ENCODE measurements at regions not wholly inside any gene's neighbourhood (a gene's known extent, or its start where the extent isn't known, plus 50 kb on each side); places are given as distances from the start of the nearest gene placed in this dataset.

- no peak for DNase-seq (ENCODE audit: low read depth in 2 of 2)
- no peak for TF ChIP-seq CTCF (IDR thresholded peaks at IDR 0.05; ENCODE audit: low read depth, low read length)
Observed at GRCh38 chr5:143761663-143762062, 50.3 kb upstream of the HMHB1 start.

GRCh38 chr5:143760755-143761154, 51.2 kb upstream of the HMHB1 start:
- no peak for TF ChIP-seq CTCF (IDR thresholded peaks at IDR 0.05; ENCODE audit: low read depth, low read length)
- no peak overlapping the region for H3K4me3 ChIP-seq (replicated peaks in 1 of 2; ENCODE audit: low read depth in 2 of 2, low read length in 2 of 2)
- DNase-seq (ENCODE audit: low read depth in 2 of 2) = no peak

More at GRCh38 chr5:143761663-143762062, 50.3 kb upstream of the HMHB1 start:
- no peak overlapping the region for H3K4me3 ChIP-seq (replicated peaks in 1 of 2; ENCODE audit: low read depth in 2 of 2, low read length in 2 of 2)

- TF ChIP-seq CTCF (IDR thresholded peaks at IDR 0.05; ENCODE audit: low read depth, low read length) = no peak
- no peak for DNase-seq (ENCODE audit: low read depth in 2 of 2)
Observed at GRCh38 chr5:143760131-143760505, 51.8 kb upstream of the HMHB1 start.

GRCh38 chr5:143759396-143760130, 52.4 kb upstream of the HMHB1 start:
- DNase-seq (ENCODE audit: low read depth in 2 of 2) = no peak
- TF ChIP-seq CTCF (IDR thresholded peaks at IDR 0.05; ENCODE audit: low read depth, low read length) = no peak
- H3K4me3 ChIP-seq (replicated peaks in 1 of 2; ENCODE audit: low read depth in 2 of 2, low read length in 2 of 2) = no peak overlapping the region

More at GRCh38 chr5:143760131-143760505, 51.8 kb upstream of the HMHB1 start:
- H3K4me3 ChIP-seq (replicated peaks in 1 of 2; ENCODE audit: low read depth in 2 of 2, low read length in 2 of 2) = no peak overlapping the region

GRCh38 chr5:143758750-143759149, 53.2 kb upstream of the HMHB1 start:
- peak in 1 of 2 donors; percentile 61 for DNase-seq (ENCODE audit: low read depth in 2 of 2)
- H3K4me3 ChIP-seq (replicated peaks in 1 of 2; ENCODE audit: low read depth in 2 of 2, low read length in 2 of 2) = no peak overlapping the region
- no peak for TF ChIP-seq CTCF (IDR thresholded peaks at IDR 0.05; ENCODE audit: low read depth, low read length)

GRCh38 chr5:143758015-143758414, 53.9 kb upstream of the HMHB1 start:
- no peak for DNase-seq (ENCODE audit: low read depth in 2 of 2)
- no peak overlapping the region for H3K4me3 ChIP-seq (replicated peaks in 1 of 2; ENCODE audit: low read depth in 2 of 2, low read length in 2 of 2)
- no peak for TF ChIP-seq CTCF (IDR thresholded peaks at IDR 0.05; ENCODE audit: low read depth, low read length)

- DNase-seq (ENCODE audit: low read depth in 2 of 2) = no peak
- H3K4me3 ChIP-seq (replicated peaks in 1 of 2; ENCODE audit: low read depth in 2 of 2, low read length in 2 of 2) = no peak overlapping the region
- no peak for TF ChIP-seq CTCF (IDR thresholded peaks at IDR 0.05; ENCODE audit: low read depth, low read length)
Observed at GRCh38 chr5:143757116-143757515, 54.8 kb upstream of the HMHB1 start.

Data from cardiac fibroblast (primary cell).